Colonic mucosa (tissue), 4 donors: ENCODE measurements at regions not wholly inside any gene's neighbourhood (a gene's known extent, or its start where the extent isn't known, plus 50 kb on each side); places are given as distances from the start of the nearest gene placed in this dataset.

Experiments
- DNase-seq: peaks from one replicate; pipeline ENCODE4 v3.0.0-alpha.2; 2020
- H3K27ac ChIP-seq: fragments of 200-600 bp; one replicate; pipeline ENCODE4 v1.8.0; 2021
- H3K27me3 ChIP-seq: fragments of 200-600 bp; one replicate; pipeline ENCODE4 v1.8.0; 2021
- H3K36me3 ChIP-seq: fragments of 200-600 bp; one replicate; pipeline ENCODE4 v1.8.0; 2021
- H3K4me1 ChIP-seq: fragments of 200-600 bp; one replicate; pipeline ENCODE4 v1.8.0; 2021; ENCODE audit warnings: mild to moderate bottlenecking
- H3K4me3 ChIP-seq: fragments of 200-600 bp; one replicate; pipeline ENCODE4 v1.8.0; 2021
- H3K9ac ChIP-seq, 2 donors: one replicate each; pipeline ENCODE4 v1.7.0; 2013; ENCODE audit warnings: control low read depth in 2 of 2, low read depth in 2 of 2, low read length in 2 of 2
- H3K9me3 ChIP-seq: fragments of 200-600 bp; one replicate; pipeline ENCODE4 v1.8.0; 2021
- intact Hi-C: fragments of 100-400 bp; cut with DNase I; formaldehyde crosslinking; loops from one replicate; pipeline ENCODE4 v1.14.1; 2022
- TF ChIP-seq, protein P1 (sequence below): fragments of 200-600 bp; IDR thresholded peaks from one replicate; pipeline ENCODE4 v1.8.0; 2022; ENCODE audit warnings: antibody characterized with exemption, mild to moderate bottlenecking
- donor health status: healthy.
- donor health status: DM: no; HTN: no; CAD: no.
- donor health status: DM: no; HTN: no; CAD: no.

DNA sequence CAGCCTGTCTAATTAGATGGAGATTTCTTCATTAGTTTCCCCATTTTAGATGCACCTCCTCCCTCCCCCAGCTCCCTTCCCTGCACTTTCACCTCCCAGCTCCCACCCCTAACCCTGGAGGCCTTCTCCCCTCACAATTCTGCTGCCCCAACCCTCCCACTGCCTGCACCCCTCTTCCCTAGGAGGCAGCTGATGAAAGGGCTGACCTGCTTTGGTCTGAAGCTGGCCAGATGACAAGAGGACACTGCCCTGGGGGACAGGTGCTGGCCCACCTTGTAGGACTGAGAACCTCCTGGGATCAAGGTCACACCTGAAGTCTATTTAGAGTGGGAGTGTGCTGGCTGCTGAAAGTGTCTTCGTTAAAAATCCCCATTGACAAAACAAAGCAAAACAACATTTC lies 259.4 kb downstream of the TLE3 start:
- no peak for DNase-seq
- TF ChIP-seq, protein P1, sequence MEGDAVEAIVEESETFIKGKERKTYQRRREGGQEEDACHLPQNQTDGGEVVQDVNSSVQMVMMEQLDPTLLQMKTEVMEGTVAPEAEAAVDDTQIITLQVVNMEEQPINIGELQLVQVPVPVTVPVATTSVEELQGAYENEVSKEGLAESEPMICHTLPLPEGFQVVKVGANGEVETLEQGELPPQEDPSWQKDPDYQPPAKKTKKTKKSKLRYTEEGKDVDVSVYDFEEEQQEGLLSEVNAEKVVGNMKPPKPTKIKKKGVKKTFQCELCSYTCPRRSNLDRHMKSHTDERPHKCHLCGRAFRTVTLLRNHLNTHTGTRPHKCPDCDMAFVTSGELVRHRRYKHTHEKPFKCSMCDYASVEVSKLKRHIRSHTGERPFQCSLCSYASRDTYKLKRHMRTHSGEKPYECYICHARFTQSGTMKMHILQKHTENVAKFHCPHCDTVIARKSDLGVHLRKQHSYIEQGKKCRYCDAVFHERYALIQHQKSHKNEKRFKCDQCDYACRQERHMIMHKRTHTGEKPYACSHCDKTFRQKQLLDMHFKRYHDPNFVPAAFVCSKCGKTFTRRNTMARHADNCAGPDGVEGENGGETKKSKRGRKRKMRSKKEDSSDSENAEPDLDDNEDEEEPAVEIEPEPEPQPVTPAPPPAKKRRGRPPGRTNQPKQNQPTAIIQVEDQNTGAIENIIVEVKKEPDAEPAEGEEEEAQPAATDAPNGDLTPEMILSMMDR, result no peak
- no peak overlapping the region for H3K9ac ChIP-seq
- no peaks in the 10 kb centered on the region for H3K4me1 ChIP-seq
- no peaks in the 10 kb centered on the region for H3K9me3 ChIP-seq
- no peak overlapping the region for H3K27ac ChIP-seq
- H3K36me3 ChIP-seq, result no peaks in the 10 kb centered on the region
- H3K27me3 ChIP-seq, result no peaks in the 10 kb centered on the region
- no peak overlapping the region for H3K4me3 ChIP-seq
- intact Hi-C loops, result no loop called here

DNA sequence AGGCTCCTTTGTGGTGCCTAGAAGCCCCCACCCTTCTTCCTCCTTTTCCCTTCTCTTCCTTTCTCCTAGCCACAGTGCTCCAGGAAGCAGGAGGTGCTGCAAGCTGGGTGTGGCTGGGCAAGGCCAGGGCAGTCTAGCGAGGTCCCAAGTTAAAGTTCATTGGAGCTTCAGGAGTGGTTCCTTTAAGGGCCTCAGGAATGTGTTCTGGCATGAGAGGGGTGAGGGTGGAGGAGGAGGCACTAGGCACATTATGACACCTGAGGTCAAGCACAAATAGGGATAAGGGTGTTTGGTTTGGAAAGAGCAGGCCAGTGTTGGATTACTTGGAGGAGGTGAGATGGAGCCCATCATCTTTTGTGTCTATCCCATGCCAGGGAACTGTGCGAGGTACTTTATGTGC lies 258.7 kb downstream of the TLE3 start:
- H3K27me3 ChIP-seq, result no peaks in the 10 kb centered on the region
- no peaks in the 10 kb centered on the region for H3K4me1 ChIP-seq
- intact Hi-C loops, result no loop called here
- no peak for DNase-seq
- no peak overlapping the region for H3K27ac ChIP-seq
- no peak overlapping the region for H3K4me3 ChIP-seq
- no peak overlapping the region for H3K9ac ChIP-seq
- no peaks in the 10 kb centered on the region for H3K36me3 ChIP-seq
- H3K9me3 ChIP-seq, result no peaks in the 10 kb centered on the region
- TF ChIP-seq, protein P1, result no peak

DNA sequence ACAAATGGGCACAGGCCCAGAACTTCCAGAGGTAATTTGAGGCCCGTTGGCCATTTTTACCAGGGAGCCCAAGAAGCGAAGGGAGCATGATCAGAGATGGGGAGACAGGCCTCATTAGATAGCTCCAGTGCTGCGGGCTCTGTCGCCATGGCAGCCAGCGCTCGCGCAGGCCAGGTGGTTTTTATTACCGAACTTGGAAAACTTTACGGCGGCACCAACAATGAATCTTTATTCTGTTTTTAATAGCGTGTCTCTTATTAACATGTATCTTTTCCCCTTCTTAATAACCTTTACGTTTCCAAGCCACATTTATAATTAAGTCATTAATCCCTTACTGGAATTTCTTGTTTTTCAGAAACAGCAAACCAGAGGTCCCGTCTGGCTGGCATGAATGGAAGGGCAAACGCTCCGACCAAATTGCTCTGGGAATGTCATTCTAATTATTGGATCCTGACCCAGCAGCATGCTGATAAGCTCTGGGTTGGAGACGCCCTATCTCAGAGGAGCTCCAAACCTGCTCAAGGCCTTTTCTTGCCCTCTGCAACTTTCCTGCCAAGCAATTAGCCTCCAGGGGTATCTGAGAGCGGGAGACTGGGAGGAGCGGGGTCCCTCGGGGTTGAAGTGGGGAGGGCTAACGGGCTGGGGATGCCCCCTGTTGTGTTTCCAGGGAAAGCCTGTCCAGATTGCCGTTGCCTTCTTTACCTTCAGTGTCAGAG lies 256.4 kb downstream of the TLE3 start:
- Histone ChIP-seq H3K36me3 (no peaks in the 10 kb centered on the region), H3K4me3 (no peak overlapping the region), H3K9ac (no peak overlapping the region), H3K9me3 (no peaks in the 10 kb centered on the region), H3K27ac (no peak overlapping the region), H3K27me3 (no peaks in the 10 kb centered on the region), H3K4me1 (no peaks in the 10 kb centered on the region)
- no peak for DNase-seq
- TF ChIP-seq, protein P1, result no peak
- intact Hi-C loops, result no loop called here

DNA sequence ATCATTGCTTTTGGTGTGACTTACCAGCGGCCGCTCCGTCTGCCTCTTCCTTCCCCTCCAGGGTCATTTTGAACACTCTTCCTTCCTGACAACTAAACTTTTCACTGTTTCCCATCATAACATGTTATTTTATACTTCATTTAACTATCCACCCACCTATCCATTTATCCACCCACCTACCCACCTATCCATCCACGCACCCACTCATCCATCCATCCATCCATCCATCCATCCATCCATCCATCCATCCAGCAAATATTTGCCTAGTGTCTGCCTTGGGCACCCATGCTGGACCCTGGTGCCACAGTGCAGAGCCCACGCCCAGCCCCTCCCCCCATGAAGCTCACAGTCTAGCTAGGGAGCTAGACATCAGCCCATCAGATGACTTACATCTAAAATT lies 254.9 kb downstream of the TLE3 start:
- intact Hi-C loops, result no loop called here
- Histone ChIP-seq H3K4me3 (no peak overlapping the region), H3K4me1 (no peaks in the 10 kb centered on the region), H3K9ac (no peak overlapping the region), H3K9me3 (no peaks in the 10 kb centered on the region), H3K36me3 (no peaks in the 10 kb centered on the region), H3K27ac (no peak overlapping the region), H3K27me3 (no peaks in the 10 kb centered on the region)
- TF ChIP-seq, protein P1, result no peak
- no peak for DNase-seq

DNA sequence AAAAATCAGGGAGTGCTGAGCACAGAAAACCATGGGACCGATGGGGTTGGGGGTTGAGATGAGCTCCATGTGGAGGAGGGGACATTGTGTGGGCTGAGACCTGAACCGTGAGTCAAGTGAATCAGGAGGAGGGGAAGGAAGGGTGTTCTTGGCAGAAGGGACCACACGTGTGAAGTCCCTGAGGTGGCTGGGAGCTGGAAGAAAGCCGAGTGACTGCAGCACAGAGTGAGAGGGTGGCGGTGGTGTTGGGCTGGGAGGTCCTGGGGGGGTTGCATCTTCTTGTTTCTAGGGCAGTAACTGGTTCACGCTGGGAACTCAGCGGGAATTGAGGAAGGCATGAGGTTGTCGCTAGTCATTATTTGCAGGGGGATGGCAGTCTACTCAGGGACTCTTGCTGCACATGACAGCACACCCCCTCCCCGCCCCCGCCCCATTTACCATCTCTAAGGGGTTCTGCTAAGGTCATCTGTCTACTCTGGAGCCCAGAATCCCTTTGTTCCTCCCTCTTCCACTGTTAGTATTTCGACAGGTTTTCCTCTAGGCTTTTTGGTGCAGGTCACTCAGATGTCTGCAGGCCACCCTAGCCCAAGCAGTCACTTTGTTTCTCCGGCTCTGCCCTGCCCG lies 254.3 kb downstream of the TLE3 start:
- Histone ChIP-seq H3K27ac (no peak overlapping the region), H3K9ac (no peak overlapping the region), H3K4me3 (no peak overlapping the region), H3K27me3 (no peaks in the 10 kb centered on the region), H3K36me3 (no peaks in the 10 kb centered on the region), H3K4me1 (no peaks in the 10 kb centered on the region), H3K9me3 (no peaks in the 10 kb centered on the region)
- TF ChIP-seq, protein P1, result no peak
- intact Hi-C loops, result no loop called here
- no peak for DNase-seq
